ENCODE measurements at regions not wholly inside any gene's neighbourhood (a gene's known extent, or its start where the extent isn't known, plus 50 kb on each side); places are given as distances from the start of the nearest gene placed in this dataset.
"Not testable (repeated sequence)": the region's sequence is repeated elsewhere in the genome, so short reads cannot be mapped to it uniquely, and the experiment has no call there.

DNA sequence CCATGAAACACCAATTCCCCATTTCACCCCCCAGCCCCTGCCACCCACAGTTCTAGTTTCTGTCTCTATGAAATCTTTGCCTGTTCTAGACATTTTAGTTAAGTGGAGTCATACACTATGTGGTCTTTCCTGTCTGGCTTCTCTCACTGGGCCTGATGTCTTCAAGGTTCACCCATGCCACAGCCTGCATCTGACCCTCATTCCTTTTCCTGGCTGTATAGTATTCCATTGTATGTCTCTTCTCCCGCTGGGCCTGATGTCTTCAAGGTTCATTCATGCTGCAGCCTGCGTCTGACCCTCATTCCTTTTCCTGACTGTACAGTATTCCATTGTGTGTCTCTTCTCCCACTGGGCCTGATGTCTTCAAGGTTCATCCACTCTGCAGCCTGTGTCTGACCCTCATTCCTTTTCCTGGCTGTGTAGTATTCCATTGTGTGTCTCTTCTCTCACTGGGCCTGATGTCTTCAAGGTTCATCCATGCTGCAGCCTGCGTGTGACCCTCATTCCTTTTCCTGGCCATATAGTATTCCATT, 191.7 kb downstream of the CRLF2 start:
- no peak for DNase-seq (ENCODE audit: low read depth in 4 of 4, low spot score in 3 of 4)

DNA sequence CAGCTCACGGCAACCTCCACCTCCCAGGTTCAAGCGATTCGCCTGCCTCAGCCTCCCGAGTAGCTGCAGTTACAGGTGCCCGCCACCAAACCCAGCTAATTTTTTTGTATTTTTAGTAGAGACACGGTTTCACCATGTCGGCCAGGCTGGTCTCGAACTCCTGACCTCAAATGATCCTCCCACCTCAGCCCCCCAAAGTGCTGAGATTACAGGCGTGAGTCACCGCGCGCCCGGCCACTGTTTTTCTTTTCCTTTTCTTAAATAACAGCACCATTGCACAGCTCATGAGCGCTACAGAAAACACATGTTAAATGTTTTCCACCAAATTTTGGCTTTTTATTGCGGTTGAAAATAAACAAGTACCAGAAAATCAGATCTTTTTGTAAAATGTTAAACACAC, 195.5 kb downstream of the CRLF2 start:
- DNase-seq (ENCODE audit: low read depth in 4 of 4, low spot score in 3 of 4): not testable (repeated sequence)

DNA sequence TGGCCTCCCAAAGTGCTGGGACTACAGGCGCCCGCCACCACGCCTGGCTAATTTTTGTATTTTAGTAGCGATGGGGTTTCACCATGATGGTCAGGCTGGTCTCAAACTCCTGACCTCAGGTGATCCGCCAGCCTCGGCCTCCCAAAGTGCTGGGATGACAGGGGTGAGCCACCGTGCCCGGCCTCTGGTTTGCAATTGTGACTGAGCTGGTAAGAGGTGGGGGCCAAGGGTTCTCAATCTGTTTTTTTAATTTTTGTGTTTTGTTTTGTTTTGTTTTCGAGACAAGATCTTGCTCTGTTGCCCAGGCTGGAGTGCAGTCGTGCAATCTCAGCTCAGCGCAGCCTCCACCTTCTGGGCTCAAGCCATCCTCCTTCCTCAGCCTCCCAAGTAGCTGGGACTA, 196.2 kb downstream of the CRLF2 start:
- not testable (repeated sequence) for DNase-seq (ENCODE audit: low read depth in 4 of 4, low spot score in 3 of 4)

DNA sequence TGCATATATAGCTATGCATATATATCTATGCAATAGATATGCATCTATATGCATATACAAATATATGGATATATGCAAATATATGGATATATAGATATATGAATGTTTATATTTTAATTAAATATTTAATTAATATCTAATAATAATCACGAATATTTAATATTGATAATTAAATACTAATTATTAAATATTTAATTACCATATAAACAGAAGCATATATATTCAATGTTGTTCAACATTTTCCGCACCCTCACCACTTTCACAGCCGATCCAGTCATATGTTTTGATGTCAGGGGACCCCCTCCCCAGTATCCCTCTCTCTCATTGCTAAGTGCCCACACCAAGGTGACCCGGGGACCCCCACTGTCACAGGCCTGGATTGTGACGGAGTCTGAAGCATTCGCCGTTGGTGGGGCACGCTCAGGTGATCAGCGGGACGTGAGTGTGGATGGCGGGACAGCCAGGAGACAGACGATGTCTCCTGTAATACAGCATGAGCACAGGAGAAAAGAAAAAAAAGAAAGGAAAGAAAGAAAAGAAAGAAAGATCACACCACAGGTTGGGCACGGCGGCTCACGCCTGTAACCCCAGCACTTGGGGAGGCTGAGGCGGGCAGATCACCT, 199.7 kb downstream of the CRLF2 start:
- DNase-seq (ENCODE audit: low read depth in 4 of 4, low spot score in 3 of 4): no peak

DNA sequence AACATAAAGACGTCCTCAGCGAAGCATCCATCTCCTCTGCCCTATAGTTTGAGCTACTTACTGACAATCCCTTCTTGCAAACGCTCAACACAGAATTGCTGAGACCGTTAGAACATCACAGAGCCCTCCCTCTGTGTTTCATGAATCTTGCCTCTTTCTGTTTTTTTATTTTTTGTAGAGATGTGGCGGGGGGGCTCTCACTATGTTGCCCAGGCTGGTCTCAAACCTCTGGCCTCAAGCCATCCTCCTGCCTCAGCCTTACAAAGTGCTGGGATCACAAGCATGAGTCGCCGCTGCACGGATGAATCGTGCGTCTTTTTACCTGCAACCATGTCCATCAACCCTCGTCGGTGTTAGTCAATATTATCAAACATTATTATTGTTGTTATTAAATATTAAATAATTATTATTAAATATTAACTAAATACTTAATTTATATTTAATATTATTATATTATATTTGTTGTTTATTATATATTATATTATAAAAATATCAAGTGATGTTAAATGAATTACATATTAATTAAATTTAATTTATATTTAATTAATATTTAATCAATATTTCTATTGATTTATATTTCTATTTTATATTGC, 200.7 kb downstream of the CRLF2 start:
- no peak for DNase-seq (ENCODE audit: low read depth in 4 of 4, low spot score in 3 of 4)

DNA sequence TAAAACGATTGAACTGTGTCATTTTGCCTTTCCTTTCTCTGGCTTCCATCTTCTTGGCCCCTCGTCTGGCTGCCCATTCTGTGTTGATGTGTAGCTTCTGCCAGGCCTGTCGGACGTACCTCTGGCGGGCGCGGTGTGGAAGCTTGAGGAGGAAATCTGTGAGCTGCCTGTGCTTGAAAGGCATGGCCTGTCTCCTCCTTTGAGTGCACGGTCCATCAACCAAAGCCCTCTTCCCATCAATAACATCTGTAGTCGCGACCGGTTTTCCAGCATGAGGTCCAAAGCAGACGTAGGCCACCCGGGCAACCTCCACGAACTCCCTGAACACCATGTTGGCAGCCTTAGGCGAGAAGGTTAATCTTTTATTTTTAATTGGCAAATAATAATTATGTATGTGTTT, 202.7 kb downstream of the CRLF2 start:
- no peak for DNase-seq (ENCODE audit: low read depth in 4 of 4, low spot score in 3 of 4)

DNA sequence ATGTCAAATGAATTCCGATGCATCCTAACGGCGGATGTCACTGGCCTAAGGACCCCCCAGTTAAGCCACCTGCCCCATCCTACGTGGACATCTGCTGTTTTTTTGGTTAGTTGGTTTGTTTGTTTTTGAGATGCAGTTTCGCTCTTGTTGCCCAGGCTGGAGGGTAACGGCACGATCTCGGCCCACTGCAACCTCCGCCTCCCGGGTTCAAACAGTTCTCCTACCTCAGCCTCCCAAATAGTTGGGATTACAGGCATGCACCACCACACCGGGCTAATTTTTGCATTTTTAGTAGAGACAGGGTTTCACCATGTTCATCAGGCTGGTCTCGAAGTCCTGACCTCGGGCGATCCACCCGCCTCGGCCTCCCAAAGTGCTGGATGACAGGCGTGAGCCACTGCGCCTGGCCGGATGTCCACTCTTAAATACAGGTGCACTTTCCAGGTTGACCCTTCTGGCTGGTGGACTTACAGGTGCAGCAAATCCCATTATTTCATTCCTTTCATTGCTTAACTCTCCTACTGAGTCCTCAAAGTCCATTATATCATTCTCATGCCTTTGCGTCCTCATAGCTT, 206.2 kb downstream of the CRLF2 start:
- no peak for DNase-seq (ENCODE audit: low read depth in 4 of 4, low spot score in 3 of 4)

DNA sequence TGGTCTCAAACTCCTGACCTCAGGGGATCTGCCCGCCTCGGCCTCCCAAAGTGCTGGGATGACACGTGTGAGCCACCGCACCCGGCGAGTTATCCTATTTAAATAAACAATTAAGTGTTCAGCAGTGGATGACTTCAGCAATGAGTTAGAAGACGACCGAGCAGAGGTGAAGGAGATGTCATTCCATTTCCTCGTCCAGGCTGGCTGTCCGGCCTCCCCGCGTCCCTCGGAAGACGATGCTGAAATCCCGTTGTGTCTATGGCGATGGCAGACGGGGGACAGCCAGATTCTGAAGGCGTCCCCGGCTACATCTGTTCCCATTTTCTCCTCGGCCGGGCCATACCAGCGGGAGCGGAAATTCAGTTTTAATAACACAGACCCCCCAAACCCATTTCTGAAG, 209.8 kb downstream of the CRLF2 start:
- no peak for DNase-seq (ENCODE audit: low read depth in 4 of 4, low spot score in 3 of 4)

DNA sequence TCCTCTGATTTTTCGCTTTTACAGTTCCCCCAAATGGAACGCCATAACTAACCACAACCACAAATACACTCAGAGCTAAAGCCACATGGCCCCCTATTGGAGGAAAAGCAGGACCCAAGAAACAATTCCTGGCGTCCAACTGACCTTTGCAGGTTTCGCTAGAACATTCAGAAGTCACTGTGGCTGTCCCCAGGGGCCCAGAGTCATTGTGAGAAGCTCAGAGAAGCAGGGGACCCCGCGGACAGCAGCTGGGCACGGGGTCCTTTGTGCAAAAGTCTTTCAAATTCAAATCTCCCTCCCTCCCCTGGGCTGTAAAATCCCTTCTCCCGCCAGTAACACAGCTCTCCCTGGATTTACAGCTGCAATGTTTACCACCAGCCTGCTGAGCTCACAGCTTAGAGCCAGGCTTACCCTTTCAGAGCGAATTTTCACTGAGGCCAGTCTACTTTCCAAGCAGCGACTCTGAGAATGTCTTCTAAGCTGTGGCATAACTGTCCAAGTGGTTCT, 214.8 kb downstream of the CRLF2 start:
- DNase-seq (ENCODE audit: low read depth in 4 of 4, low spot score in 3 of 4): no peak

DNA sequence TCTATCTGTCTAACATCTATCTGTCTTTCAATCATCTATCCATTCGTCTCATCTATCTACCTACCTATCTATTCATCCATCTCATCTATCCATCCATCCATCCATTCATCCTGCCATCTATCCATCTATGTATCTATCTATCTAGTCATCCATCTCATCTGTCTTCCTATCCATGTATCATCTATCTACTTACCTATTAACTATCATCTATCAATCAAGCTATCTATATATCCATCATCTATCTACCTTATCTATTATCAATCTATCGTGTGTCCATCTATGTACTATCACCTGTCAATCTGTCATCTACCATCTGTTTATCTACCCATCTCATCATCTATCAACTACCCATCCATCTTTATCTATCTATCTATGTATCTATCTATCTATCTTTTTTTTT, 217.7 kb downstream of the CRLF2 start:
- no peak for DNase-seq (ENCODE audit: low read depth in 4 of 4, low spot score in 3 of 4)

DNA sequence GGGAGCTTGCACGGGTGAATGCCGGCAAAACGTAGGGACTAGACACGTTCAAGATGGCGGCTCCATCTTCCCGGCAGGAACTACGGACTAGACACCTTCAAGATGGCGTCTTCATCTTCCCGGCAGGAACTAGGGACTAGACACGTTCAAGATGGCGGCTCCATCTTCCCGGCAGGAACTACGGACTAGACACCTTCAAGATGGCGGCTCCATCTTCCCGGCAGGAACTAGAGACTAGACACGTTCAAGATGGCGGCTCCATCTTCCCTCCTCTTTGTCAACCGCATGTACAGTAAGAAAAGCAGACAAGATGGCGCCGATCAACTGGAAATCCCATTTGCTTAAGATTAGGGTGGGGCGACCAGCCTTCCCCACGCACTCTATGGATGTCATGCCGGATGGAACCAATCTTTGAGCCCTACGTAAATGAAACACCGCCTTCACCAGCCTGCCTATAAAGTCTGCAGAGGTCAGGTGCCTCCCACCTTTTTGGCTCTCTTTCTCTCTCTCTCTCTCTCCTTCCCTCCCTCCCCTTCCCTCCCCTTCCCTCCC, 222.4 kb downstream of the CRLF2 start:
- peak; percentile 18 to 51 (median 38) for DNase-seq (ENCODE audit: low read depth in 4 of 4, low spot score in 3 of 4)

DNA sequence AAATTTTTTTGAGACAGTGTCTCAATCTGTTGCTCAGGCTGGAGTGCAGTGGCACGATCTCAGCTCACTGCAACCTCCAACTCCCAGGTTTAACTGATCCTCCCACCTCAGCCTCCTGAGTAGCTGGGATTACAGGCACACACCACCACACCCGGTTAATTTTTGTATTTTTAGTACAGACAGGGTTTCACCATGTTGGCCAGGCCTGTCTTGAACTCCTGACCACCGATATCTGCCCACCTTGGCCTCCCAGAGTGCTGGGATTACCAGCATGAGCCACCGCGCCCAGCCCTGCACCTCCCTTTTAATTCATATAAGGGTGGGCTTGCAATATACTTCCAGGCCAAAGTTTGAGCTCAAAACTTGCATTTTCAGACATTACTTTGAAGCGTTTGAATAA, 223.9 kb downstream of the CRLF2 start:
- not testable (repeated sequence) for DNase-seq (ENCODE audit: low read depth in 4 of 4, low spot score in 3 of 4)

DNA sequence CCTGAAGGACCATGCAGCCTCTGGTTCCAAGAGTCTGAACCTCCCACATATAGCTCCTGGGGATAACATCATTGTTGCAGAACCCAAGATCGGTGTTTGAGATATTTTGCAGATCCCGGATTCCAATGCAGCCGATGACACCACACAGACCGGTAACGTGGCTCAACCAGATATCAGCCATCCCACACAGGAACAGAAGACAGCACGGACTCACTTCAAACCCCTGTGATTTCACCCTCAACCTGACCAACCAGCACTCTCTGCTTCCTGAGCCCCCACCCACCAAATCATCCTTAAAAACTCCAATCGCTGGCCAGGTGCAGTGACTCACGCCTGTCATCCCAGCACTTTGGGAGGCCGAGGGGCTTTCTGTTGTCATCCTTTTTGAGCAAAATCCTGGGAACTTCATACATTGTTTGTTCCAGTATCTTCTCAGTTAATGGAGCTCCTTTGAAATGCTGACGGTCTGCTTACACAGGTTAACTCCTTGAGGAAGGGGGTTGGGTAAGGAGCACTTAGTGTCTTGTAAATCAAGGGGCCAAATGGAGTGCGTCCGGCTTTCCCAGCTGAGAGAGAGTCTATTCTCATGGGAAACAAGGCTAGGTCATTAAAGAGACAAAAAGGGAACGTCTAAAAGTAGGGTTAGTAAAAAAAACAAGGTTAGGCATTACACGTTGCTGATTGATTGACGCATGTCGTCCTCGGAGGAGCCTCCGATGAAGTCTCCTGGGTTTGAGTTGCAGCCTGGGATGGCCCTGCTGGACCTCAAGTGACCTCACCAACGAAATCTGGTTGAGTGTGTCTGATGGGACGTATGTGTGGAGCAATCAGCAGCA, 230.4 kb downstream of the CRLF2 start:
- DNase-seq (ENCODE audit: low read depth in 4 of 4, low spot score in 3 of 4): no peak

DNA sequence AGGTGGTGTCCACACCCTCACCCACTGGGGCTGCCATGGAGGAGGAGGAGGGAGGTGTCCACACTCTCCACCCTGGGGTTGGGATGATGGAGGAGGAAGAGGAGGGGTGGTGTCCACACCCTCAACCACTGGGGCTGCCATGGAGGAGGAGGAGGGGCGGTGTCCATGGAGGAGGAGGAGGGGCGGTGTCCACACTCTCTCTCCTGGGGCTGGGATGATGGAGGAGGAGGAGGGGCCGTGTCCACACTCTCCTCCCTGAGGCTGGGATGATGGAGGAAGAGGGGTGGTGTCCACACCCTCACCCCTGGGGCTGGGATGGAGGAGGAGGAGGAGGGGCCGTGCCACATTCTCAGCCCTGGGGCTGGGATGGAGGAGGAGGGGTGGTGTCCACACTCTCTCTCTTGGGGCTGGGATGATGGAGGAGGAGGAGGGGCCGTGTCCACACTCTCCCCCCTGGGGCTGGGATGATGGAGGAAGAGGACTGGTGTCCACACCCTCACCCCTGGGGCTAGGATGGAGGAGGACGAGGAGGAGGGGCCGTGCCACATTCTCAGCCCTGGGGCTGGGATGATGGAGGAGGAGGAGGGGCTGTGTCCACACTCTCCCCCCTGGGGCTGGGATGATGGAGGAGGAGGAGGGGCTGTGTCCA, 231.7 kb downstream of the CRLF2 start:
- no peak for DNase-seq (ENCODE audit: low read depth in 4 of 4, low spot score in 3 of 4)

DNA sequence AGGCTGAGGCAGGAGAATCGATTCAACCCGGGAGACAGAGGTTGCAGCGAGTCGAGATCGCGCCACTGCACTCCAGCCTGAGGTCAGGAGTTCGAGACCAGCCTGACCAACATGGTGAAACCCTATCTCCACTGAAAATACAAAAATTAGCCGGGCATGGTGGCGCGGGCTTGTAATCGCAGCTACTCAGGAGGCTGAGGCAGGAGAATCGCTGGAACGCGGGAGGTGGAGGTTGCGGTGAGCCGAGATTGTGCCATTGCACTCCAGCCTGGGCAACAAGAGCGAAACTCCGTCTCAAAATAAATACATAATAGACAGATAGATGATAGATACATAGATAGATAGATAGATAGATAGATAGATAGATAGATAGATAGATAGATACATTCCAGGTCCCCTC, 233.3 kb downstream of the CRLF2 start:
- DNase-seq (ENCODE audit: low read depth in 4 of 4, low spot score in 3 of 4): not testable (repeated sequence)

DNA sequence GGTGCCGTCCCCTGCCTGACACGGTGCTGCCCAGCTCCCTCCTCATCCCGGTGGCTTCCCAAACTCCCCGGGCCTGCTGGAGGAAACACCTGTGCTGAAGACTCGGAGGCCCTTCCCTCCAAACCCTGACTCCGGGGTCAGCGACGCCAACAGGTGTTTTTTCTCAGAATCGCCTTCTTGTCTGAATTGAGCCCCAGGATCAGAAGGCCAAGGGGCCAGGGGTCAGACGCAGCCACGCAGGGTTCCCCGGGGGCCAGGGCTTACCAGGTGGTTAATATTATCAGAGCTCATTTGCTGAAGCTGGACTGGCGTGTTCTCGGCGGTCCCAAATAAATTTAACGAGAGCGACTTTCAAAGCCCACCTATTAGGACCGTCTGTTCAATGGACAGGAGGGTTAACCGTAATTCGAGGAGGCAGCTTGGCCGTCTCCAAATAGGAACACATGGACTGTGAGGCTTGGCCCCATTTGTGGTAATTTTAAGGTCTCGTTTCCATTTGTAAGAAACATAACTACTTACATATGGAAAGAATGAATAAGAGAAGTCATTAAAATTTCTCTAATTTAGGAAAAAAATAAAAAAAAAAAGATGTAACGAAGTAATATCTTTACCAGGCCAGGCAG, 239.3 kb downstream of the CRLF2 start:
- no peak for DNase-seq (ENCODE audit: low read depth in 4 of 4, low spot score in 3 of 4)

DNA sequence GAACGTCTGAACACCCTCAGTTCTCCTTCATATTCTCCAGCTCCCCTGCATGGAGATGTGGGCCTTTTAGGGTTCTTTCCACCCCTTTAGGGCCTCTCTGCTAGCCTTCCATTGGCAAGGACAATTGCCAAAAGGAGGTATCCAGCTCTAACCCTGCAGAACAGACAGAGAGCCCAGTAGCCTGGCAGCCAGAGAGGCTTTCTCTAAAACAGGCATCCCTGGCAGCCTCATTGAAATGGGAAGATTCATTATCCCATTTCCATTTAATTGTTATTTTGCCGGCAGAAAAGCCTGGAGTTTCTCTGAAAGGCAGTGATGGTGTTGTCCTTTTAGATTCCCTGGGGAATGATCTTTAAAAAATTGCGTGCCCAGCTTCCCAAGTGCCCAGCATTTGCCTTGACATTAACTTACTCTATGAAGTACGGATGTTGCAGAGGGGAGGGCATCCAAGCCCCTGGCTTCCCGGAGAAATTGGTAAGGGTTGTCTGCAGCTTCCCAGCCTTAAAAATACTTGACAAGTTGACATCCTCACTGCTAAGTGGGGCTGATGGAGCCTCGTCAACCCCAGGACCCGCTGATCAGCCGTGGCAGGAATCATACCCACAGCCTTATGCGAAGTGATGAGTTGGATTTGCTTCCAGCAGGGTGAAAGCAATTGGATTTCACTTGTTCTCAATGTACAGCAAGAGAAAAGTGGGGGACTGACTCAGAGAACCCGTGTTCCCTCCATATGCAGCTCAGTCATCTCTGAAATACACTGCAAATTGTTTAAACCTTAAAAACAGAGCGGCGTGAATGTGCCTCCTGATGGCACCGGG, 244.1 kb downstream of the CRLF2 start:
- no peak for DNase-seq (ENCODE audit: low read depth in 4 of 4, low spot score in 3 of 4)

DNA sequence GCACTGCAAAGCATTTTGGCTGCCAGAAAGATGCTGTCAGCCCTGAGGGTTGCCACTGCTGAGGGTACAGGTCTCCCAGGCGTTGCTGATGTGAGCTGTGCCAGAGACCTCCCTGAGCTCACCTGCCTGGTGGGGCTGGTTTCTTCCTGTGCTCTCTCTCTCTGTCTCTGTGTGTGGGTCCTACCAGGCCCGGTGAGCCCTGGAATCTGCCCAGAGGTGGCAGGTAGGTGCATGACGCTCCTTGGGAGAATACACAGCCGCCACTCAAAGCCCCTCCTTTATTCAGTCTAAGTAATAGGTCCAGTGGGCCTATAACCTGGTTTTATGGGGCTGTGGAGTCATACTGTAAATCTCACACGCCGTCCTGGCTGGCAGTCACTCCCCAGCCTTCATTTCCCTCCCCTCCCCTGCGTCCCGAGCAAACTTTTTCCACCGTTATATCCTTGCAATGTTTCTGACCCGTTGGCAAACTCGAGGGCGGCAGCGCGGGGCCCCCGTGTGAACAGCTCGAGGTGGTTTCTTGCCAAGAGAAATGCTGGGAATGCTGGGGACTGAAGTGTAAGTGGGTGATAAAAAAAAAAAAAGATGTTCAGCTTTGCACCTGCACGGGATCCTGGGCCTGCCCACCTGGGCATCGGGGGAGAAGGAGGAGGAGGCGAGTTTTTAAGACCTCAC, 245.9 kb downstream of the CRLF2 start:
- no peak for DNase-seq (ENCODE audit: low read depth in 4 of 4, low spot score in 3 of 4)
